NCI-H748 (cell line): ENCODE measurements at regions not wholly inside any gene's neighbourhood (a gene's known extent, or its start where the extent isn't known, plus 50 kb on each side); places are given as distances from the start of the nearest gene placed in this dataset.

ENCODE experiments used
- DNase-seq: peaks from one replicate; lab custom pipeline; 2025; ENCODE audit not compliant: unreplicated experiment; lab: John Stamatoyannopoulos, UW

- DNase-seq, result no peak
These were observed 53.8 kb upstream of the CORO2B start for GRCh38 chr15:68524753-68525584.

GRCh38 chr15:68525815-68526214, 53.0 kb upstream of the CORO2B start:
- DNase-seq, result no peak

GRCh38 chr15:68526269-68526668, 52.5 kb upstream of the CORO2B start:
- DNase-seq, result no peak

GRCh38 chr15:68526784-68527183, 52.0 kb upstream of the CORO2B start:
- no peak for DNase-seq

GRCh38 chr15:68528626-68529290, 50.0 kb upstream of the CORO2B start:
- DNase-seq, result no peak
